HG02970 (cell line): ENCODE measurements at regions not wholly inside any gene's neighbourhood (a gene's known extent, or its start where the extent isn't known, plus 50 kb on each side); places are given as distances from the start of the nearest gene placed in this dataset.

Source experiments
- ATAC-seq: cut with Tn5 transposase; IDR thresholded peaks from one replicate; pipeline ENCODE4 v1.9.1; 2021; ENCODE audit warnings: mild to moderate bottlenecking, moderate library complexity, moderate number of reproducible peaks; ENCODE audit not compliant: unreplicated experiment, low FRiP score

DNA sequence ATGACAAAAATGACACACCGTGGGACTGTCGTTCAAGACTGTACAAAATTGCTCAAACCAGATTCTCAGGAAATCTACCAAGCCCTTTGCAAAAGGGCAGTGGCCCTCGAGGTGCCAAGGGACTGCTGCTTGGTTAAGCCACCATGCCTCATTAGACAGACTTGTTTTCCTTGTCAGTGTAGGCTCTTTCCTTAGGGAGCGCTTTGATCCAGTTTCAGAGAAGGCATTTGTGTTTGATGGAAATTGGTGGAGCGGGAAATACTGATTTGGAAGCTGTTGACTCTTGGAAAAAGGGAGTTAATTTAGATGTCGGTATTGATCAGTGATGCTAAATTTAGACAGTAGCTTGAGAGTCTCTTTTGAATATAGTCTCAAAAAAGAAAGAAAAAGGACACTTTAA lies 304.3 kb upstream of the UMPS start:
- ATAC-seq: no peak

DNA sequence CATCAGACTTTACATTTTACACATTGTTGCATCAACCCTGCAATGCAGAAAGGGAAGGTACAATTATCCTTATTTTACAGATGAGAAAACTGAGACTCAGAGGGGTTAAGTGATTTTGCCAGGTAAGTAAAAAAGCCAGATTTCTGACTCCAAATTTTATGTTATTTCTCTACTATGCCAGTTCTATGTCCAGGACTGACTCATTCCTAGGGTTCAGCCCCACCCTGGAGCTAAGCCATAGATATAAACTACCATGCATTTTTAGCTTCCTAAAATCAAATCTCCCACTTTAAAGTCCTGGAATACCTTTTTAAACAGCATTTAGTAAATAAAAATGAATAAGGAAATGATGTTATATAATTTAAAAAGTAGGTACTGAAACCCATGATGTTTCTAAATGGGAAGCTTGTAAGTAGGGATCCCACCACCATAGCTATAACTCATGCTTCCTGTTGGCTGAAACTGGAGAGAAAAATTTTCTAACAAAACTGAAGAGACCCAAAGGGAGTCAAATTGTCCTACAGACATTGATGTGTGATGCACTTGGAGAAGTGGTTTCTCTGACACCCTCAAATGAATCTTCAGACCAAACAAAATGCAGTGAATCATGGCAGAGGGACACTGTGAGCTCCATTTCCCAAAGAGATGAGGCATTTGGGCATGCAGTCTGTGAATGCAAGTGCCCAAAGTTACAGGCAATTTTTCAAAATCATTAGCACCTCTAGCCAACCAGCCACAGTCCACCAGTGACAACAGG lies 301.7 kb upstream of the UMPS start:
- no peak for ATAC-seq

DNA sequence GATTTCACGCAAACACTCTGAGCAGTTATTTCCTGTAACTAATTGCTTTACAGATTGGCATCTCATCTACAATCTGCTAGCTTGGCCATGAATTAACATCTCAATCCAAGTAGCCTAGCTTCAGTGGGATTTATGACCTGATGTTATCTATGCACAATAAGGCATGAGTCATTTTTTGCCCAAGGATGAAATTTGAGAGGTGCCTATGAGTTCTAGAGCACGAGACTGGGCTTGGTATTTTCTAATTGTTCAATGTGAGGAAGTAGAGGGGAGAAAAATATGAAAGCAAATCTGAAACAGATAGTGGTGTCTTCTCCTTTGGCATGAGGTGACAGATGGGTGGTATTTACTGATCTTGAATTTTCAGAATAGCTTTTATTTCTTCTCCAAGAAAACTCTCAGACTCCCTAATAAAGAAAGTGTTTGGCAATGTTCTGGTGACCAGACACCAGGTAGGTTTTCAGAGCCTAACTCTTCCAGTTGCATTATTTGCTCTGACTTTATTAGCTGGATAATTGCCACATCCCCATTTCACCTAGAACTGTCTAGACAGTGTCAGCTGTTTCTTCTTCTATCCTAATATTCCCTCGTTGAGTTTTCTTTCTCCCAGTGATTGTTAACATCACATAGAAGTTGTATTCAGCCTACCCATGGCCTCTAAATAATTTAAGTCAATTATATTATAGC lies 301.0 kb upstream of the UMPS start:
- no peak for ATAC-seq

DNA sequence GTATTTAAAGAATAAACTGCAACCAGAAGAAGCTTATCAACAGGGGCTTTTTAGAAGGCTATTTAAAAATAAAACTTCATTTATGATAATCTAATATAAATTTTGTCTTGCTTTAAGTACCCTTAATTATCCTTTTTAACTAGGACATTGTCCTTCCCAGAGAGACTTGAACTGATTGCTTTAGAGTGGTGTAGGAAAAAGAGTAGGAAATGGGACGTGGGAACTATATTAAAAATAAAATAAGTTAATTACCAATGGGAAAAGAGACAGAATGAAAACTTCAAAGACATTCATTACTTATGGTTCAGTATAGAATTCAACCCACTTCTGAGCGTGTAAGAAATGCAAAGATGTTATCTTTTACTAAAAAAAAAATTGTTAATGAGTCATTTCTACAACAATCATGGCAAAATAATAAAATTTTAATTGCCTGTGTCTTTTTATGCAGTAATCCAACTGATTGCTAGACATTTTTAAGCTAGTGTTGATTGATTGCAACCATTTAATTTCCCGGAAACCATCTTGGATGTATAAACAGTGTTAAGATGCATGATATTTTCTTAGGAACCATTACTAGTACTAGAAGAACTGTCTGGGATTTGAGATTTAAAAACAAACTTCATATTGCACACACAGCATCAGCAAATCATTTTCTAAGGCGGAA lies 298.8 kb upstream of the UMPS start:
- no peak for ATAC-seq

DNA sequence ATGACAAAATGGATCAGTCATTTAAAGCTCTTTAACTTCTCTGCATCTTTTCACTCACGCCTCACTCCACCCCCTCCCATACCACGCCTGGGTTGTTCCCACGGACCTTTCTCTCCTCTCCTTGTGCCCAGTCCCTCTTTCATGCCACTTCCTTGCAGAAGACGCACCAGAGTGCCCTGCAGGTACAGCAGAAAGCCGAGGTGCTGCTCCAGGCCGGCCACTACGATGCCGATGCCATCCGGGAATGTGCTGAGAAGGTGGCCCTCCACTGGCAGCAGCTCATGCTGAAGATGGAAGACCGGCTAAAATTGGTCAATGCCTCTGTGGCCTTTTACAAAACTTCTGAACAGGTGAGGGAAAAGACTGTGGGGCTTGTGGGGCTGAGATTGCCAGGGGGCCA lies 296.1 kb upstream of the UMPS start:
- no peak for ATAC-seq

DNA sequence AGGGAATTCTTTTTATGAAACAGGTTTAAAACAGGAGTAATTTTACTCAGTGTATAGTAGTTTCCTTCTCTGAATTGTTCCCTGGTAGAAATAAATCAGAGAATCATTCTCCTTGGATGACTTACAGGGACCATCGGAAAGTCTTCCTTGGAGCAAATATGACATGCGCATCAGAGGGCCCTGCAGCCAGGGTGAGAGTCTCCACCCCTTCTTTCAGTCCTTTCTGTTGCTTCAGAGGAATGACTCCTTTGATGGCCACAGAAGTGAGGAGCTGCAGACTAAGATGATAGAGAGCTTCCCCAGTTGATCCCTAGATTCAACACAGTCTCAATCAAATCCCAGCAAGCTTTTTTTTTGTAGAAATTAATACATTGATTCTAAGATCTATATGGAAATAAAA lies 294.8 kb upstream of the UMPS start:
- no peak for ATAC-seq

DNA sequence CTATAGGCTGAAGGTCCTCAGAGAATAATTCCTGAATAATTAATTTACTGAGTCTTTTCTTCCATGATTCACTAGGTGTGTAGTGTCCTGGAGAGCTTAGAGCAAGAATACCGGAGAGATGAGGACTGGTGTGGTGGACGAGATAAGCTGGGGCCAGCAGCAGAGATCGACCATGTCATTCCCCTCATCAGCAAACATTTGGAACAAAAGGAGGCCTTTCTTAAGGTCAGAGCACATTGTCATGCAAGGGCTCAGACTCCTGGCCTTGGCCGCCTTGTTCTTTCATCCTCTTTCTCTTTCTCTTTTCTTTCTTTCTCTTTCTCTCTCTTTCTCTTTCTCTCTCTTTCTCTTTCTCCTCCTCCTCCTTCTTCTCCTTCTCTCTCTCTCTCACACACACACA lies 291.4 kb upstream of the UMPS start:
- ATAC-seq: no peak

DNA sequence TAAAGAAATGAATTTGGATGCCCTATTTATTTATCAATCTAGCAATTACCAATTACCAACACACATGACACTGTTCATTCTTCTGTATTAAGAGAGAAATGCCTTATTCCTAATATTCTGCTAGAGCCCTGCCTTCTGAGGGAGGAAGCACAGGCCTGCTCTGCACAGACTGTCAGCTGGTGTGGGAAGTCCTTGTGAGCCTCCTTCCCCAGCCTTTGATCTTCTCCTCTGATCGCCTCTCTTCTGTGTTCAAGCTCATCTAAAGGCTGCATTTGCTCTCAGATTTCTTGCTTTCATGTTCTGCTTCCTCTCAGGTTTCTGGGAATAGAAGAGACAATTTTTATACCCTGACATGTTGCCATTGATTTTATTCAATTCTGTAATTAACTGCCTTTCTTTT lies 290.6 kb upstream of the UMPS start:
- ATAC-seq: no peak

DNA sequence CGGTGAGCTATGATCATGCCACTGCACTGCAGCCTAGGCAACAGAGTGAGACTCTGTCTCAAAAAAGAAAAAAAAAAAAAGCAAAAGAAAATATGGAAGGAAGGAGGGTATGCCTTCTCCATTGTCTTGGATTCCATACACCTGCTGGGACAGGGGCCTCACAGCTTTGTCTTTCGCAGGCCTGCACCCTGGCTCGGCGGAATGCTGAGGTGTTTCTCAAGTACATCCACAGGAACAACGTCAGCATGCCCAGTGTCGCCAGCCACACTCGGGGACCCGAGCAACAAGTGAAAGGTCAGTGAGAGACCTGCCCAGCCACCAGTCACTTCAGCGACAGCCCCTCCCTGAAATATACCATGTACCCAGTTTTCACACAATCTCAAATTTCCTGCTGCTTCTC lies 288.5 kb upstream of the UMPS start:
- ATAC-seq: no peak

DNA sequence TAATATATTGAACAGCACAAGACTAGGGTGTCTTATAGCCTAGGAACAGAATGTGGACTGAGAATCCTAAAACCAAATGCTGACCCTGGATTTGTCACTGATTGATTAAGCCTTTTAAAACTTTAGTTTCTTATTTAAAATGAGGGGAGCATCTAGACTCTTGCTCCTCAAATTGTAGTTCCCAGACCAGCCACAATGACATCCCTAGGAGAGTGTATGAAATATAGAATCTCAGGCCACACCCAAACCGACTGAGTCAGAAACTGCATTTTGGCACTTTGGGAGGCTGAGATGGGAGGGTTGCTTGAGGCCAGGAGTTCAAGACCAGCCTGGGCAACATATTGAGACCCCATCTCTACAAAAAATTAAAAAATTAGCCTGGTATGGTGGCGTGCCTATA lies 287.8 kb upstream of the UMPS start:
- no peak for ATAC-seq

DNA sequence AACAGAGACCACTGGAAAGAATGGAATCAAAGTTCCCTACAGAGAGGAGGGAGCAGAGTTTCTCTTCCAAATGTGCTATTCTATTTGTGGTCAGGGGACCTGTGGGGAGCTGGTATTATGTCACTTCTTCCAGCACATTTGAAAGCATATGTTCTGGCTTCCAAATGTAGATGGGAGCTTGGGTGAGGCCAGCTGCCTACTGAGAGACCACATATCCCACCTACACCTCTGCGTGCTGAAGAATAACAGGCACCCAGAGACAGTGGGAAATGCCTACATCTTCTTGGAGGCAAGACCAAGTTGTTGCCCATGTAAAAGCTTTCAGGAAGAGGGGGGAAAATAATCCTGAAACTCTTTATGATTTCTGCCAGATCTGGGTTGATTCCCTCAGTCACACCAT lies 286.8 kb upstream of the UMPS start:
- no peak for ATAC-seq

DNA sequence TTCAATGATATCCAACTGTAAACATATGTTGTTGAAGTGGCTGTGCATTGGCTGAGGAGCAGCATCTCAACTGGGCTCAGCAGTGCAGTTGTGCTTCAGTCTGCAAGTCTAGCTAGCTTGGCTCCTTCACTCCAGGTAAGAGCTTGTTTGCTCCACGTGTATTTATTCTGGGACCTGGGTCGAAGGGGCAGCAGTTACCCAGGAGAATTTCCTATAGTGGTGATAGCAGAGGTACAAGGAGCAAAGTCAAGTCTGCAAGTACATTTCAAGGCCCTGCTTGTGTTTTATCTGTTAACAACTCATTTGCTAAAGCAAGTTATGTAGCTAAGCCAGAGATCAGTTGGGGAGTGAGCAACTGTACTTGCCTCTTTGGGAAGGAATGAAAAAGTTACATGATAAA lies 286.2 kb upstream of the UMPS start:
- no peak for ATAC-seq

DNA sequence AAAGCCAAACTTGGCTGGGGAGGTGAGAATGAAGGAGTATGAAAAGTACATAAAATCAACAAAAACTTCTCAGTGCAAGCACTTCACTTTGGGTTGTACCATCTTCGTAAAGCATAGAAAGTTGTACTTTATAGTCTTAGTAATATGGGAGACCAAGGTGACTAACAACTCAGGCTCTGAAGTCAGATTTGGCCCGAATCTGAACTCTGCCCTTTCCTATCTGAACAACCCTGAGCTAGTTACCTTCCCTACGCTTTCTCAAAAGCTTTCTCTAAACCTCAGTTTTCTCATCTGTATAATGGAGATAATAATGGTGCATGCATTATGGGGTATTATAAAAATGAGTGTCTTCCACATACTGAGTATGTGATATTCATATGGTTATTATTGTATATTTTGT lies 285.4 kb upstream of the UMPS start:
- ATAC-seq: no peak

DNA sequence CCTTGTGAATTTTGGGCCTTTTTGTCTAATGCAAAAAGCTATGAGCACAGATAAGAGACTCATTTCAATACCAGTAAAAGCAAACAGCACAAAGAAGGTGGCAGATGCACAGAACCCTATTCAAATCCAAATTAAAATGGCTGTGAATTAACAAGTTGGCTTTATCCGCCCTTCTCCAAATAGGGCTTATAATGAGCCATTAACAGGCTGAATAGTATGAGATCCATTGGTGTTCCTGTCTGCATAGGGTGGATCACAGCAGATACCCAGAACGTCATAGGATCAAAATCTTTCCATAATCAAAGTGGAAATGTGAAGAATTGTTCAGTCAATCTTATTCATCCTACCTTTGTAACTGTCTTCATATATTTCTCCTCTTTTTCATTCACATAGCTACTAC lies 282.4 kb upstream of the UMPS start:
- ATAC-seq: no peak

DNA sequence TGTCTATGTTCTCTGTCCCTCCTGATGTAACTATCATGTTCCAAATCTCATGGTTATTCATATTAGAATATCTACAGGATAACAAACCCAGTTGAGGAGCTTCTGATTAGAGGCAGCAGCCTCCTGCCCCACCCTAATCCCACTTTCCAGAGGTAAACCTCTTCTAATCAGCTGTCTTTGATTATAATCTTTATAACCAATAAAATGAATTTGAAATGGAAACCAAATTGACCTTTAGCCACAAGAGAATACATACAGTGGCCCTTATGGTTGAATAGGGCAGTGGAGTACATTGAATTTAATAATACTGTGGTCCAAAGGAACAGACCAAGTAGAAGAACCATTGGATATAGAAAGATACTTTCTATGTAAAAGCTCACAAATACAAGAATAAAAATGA lies 281.3 kb upstream of the UMPS start:
- ATAC-seq: no peak

DNA sequence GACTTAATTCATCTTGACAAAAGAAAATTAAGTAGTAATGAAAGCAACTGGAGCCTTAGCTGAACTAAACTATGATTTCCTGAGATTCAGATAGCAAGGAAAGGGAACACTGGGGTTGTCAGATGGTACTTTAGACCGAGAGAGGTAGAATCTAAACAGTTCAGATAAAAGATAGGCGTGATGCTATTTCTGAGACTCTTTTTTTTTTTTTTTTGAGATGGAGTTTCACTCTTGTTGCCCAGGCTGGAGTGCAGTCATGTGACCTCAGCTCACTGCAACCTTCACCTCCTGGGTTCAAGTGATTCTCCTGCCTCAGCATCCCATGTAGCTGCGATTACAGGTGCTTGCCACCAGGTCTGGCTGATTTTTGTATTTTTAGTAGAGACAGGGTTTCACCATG lies 279.9 kb upstream of the UMPS start:
- ATAC-seq: no peak

DNA sequence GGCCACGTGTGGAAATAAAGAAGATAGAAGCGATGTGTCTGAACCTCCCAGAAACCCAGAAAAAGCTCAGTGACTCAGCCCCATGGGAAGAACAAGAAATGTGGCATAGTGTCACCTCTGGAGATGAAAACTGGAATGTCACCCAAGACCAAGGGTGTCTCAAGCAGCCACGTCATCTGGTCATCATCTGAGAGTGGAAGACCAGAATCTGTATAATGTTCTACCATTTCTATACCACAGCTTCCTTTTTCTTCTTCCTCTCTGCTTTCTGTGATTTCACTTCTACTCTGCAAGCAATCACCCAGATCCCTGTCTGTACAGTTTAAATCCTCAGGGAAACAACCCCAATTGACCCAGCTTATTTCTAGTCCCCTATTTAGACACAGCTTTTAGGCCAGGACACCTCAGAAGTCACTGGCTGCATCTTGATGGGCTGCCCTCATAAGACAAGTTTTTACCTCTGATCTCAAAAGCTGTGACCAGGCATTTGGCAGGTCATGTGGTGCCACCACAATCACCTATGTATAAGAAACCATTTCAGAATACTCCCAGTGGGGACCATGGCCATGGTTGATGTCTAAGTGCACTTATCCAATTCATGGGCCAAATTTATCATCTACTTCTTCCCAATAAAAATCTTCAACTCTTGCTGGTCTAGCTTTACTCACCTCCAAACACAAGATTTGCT lies 278.5 kb upstream of the UMPS start:
- no peak for ATAC-seq

DNA sequence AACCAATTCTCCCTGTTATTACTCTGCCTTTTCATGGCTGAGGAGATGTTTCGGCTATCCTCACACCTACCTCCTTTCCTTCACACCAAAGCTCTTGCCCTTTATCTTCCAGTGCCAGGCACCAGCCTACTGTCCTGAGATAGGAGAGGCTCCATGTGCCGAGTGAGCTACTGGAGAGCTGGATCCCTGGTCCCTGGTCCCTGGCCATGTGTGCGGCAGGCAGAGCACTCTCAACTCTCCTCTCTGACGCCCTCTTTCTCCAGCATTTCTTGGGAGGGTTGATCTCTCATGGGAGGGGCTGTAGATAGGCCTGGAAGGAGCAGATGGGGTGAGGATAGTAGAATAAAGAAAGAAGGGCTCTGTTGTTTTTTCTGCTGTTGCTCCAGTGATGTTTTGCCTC lies 277.1 kb upstream of the UMPS start:
- ATAC-seq: no peak

DNA sequence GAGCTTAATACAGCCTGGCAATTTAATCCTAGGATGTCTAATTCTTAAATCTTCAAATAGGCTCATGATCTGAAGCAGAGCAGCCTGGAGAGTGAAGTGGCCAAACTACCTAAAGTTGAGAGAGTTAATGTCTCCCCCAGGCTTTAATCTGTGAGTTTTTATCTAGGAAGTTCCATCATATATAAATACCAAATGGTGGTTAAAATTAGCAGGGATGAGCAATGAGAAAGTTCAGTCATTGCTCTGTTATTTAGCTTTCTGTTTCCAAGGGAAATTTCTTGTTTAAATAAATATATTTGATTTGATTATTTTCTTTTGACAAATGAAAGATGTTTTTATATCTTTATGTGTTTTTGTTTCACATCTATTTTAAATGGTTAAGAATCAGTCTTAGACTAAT lies 274.4 kb upstream of the UMPS start:
- no peak for ATAC-seq

DNA sequence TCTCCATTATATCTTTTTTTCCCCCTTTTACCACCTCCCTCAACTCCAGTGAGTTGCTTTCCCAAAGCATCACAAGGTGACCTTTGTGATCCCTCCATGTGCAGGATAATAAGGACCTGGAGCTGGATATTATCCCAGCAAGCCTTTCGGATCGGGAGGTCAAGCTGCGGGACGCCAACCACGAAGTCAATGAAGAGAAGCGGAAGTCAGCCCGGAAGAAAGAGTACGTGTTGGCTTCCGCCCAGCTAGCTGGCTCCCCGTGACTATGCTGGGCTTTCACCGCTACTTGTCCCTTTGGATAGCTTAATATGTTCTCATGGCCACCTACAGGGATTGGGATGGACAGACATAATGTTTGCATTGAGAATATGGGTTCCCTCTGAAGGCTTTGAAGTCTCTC lies 273.7 kb upstream of the UMPS start:
- no peak for ATAC-seq

DNA sequence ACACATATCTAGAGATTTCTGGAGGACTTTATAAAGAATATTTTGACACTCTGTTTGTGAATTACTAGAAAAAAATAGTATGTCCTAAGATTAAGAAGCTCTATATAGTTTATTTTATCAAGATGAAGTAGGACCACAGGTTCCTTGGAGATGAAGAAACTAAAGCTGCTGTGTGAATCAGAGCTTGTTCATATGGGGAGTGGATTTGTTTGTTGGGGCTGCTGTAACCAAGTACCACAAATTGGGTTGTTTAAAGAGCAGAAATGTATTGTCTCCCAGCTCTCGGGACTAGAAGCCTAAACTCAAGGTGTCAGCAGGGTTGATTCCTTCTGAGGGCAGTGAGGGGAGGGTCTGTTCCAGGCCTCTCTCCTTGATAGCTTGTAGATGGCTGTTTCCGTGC lies 270.6 kb upstream of the UMPS start:
- no peak for ATAC-seq
